ENCODE measurements at regions not wholly inside any gene's neighbourhood (a gene's known extent, or its start where the extent isn't known, plus 50 kb on each side); places are given as distances from the start of the nearest gene placed in this dataset.
A peak's percentile ranks its signal among the peaks of the same experiment; 100 is the strongest.

GRCh38 chr1:114235960-114236359, 82.3 kb upstream of the SYT6 start:
- H3K4me1 ChIP-seq (ENCODE audit: control insufficient read depth in 2 of 2, insufficient read depth in 2 of 2, low read length in 2 of 2): peaks cover 8 to 22% of the 10 kb centered on the region in 2 donors
- H3K27ac ChIP-seq (ENCODE audit: low read depth in 2 of 2, low read length in 2 of 2): peak overlapping the region in 1 of 2 donors; percentile 26
- H3K9ac ChIP-seq (ENCODE audit: low read depth in 1 of 2, low read length in 2 of 2): no peak overlapping the region
- H3K9me3 ChIP-seq (ENCODE audit: control insufficient read depth in 2 of 2, low read length in 2 of 2): no peaks in the 10 kb centered on the region
- H3K36me3 ChIP-seq (ENCODE audit: control insufficient read depth in 2 of 2, insufficient read depth in 2 of 2, low read length in 2 of 2): no peaks in the 10 kb centered on the region
- H3K27me3 ChIP-seq (ENCODE audit: control insufficient read depth in 2 of 2, insufficient read depth in 2 of 2, low read length in 2 of 2): no peaks in the 10 kb centered on the region
- H3K4me3 ChIP-seq (ENCODE audit: low read length in 2 of 2): no peak overlapping the region

DNA sequence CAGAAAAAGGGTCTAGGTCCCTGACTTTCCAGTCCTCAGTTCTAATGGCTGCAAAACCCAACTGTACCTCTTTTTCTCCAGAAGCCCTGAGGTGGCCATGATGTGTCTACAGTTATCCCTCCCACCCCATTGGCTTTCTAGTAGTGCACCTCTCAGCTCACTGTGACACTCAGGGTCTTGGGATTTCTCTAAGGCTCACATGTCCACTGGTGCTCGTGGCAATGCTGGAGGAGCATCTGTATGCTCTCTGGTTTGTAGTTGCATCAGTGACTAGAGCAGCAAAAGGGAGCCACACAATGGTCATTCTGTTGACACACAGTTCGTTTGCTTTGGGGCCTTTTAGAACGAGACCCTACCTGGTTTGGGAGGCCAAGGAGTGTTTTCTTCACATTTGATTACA, 81.6 kb upstream of the SYT6 start:
- Histone ChIP-seq H3K27ac (ENCODE audit: low read depth in 2 of 2, low read length in 2 of 2) (peak overlapping the region in 1 of 2 donors; percentile 26), H3K4me1 (ENCODE audit: control insufficient read depth in 2 of 2, insufficient read depth in 2 of 2, low read length in 2 of 2) (peaks cover 8 to 22% of the 10 kb centered on the region in 2 donors), H3K36me3 (ENCODE audit: control insufficient read depth in 2 of 2, insufficient read depth in 2 of 2, low read length in 2 of 2) (no peaks in the 10 kb centered on the region), H3K27me3 (ENCODE audit: control insufficient read depth in 2 of 2, insufficient read depth in 2 of 2, low read length in 2 of 2) (no peaks in the 10 kb centered on the region), H3K9me3 (ENCODE audit: control insufficient read depth in 2 of 2, low read length in 2 of 2) (no peaks in the 10 kb centered on the region), H3K4me3 (ENCODE audit: low read length in 2 of 2) (no peak overlapping the region), H3K9ac (ENCODE audit: low read depth in 1 of 2, low read length in 2 of 2) (no peak overlapping the region)

DNA sequence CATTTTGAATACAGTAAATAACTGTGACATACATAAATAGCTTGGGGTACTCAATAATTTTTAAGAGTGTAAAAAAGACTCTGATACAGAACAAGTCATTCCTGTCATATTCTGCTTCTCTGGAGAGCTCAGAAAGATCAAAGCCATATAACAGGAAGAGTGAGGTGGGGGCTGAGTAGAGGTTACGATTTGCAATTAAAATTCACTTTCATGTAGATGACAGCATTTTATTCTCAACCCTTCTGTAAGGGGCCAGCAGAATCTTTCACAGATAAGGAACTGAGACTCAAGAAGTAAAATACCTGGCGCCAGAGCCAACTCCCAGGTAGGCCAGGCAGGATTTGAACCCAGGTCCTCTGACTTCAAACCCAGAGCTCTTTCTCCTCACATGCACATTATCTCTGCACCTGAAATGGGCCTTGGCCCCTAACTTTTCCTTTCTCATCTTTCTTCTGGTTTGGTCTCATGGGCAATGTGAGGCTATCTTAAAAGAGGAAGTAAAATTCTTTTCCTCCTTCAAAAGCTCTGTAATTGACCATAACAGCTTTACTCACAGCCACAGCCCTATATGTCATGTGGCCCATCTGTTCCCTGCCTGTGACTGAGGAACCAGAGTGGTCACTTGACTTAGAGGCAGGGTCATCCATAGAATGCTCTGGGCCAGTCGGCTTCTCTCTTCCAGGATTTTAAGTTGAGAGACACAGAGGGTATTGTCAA, 80.9 kb upstream of the SYT6 start:
- Histone ChIP-seq H3K27me3 (ENCODE audit: control insufficient read depth in 2 of 2, insufficient read depth in 2 of 2, low read length in 2 of 2) (no peaks in the 10 kb centered on the region), H3K9ac (ENCODE audit: low read depth in 1 of 2, low read length in 2 of 2) (no peak overlapping the region), H3K9me3 (ENCODE audit: control insufficient read depth in 2 of 2, low read length in 2 of 2) (no peaks in the 10 kb centered on the region), H3K36me3 (ENCODE audit: control insufficient read depth in 2 of 2, insufficient read depth in 2 of 2, low read length in 2 of 2) (no peaks in the 10 kb centered on the region), H3K4me1 (ENCODE audit: control insufficient read depth in 2 of 2, insufficient read depth in 2 of 2, low read length in 2 of 2) (peaks cover 8 to 22% of the 10 kb centered on the region in 2 donors), H3K4me3 (ENCODE audit: low read length in 2 of 2) (no peak overlapping the region), H3K27ac (ENCODE audit: low read depth in 2 of 2, low read length in 2 of 2) (no peak overlapping the region)

GRCh38 chr1:114232691-114233090, 79.0 kb upstream of the SYT6 start:
- H3K9ac ChIP-seq (ENCODE audit: low read depth in 1 of 2, low read length in 2 of 2): no peak overlapping the region
- peaks cover 8 to 21% of the 10 kb centered on the region in 2 donors for H3K4me1 ChIP-seq (ENCODE audit: control insufficient read depth in 2 of 2, insufficient read depth in 2 of 2, low read length in 2 of 2)
- no peak overlapping the region for H3K27ac ChIP-seq (ENCODE audit: low read depth in 2 of 2, low read length in 2 of 2)
- no peak overlapping the region for H3K4me3 ChIP-seq (ENCODE audit: low read length in 2 of 2)
- H3K9me3 ChIP-seq (ENCODE audit: control insufficient read depth in 2 of 2, low read length in 2 of 2): no peaks in the 10 kb centered on the region
- no peaks in the 10 kb centered on the region for H3K36me3 ChIP-seq (ENCODE audit: control insufficient read depth in 2 of 2, insufficient read depth in 2 of 2, low read length in 2 of 2)
- H3K27me3 ChIP-seq (ENCODE audit: control insufficient read depth in 2 of 2, insufficient read depth in 2 of 2, low read length in 2 of 2): no peaks in the 10 kb centered on the region

DNA sequence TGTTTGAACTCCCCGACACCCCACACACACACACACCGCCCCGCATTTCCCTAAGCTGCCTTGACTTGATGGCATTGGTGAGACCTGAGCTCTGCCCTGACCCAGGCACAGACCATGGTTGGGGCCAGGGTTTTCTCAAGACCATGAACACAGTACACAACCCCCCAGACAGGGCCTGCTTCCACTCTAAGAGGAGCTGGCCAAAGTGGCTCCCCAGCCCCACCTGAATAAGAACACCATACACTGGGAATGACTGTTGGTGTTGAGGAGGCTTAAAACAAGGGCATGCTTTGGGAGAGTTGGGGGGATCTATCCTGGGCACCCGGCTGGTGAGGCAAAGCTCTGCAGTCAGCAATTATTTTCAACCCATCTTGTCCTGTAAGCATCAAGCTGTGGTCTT, 77.6 kb upstream of the SYT6 start:
- no peaks in the 10 kb centered on the region for H3K27me3 ChIP-seq (ENCODE audit: control insufficient read depth in 2 of 2, insufficient read depth in 2 of 2, low read length in 2 of 2)
- H3K4me1 ChIP-seq (ENCODE audit: control insufficient read depth in 2 of 2, insufficient read depth in 2 of 2, low read length in 2 of 2): peaks cover 8 to 18% of the 10 kb centered on the region in 2 donors

DNA sequence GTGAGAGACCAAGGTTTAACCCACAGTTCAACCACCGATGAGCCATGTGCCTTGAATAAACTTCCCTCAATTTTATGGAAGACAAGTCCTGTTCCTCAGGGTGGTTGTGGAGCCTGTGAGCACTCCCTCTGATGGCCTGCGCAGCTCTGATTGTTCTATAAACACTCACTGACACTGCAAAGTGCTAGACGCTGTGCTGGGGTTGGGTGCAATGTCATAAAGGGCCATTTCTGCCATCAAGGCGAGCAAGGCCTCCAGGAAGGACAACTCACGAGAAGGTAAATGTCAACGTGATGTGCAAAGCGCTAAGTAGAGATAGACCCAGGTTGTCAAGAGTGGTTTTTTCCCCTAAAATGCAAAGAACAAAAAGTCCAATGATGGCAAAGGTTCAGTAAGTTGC, 75.7 kb upstream of the SYT6 start:
- no peak overlapping the region for H3K4me3 ChIP-seq (ENCODE audit: low read length in 2 of 2)
- no peaks in the 10 kb centered on the region for H3K36me3 ChIP-seq (ENCODE audit: control insufficient read depth in 2 of 2, insufficient read depth in 2 of 2, low read length in 2 of 2)
- H3K9me3 ChIP-seq (ENCODE audit: control insufficient read depth in 2 of 2, low read length in 2 of 2): no peaks in the 10 kb centered on the region
- no peaks in the 10 kb centered on the region for H3K27me3 ChIP-seq (ENCODE audit: control insufficient read depth in 2 of 2, insufficient read depth in 2 of 2, low read length in 2 of 2)
- no peak overlapping the region for H3K27ac ChIP-seq (ENCODE audit: low read depth in 2 of 2, low read length in 2 of 2)
- no peak overlapping the region for H3K9ac ChIP-seq (ENCODE audit: low read depth in 1 of 2, low read length in 2 of 2)
- peaks cover 0 to under 1% of the 10 kb centered on the region in 2 donors for H3K4me1 ChIP-seq (ENCODE audit: control insufficient read depth in 2 of 2, insufficient read depth in 2 of 2, low read length in 2 of 2)

More for the DNA sequence above, 77.6 kb upstream of the SYT6 start:
- H3K27ac ChIP-seq (ENCODE audit: low read depth in 2 of 2, low read length in 2 of 2): no peak overlapping the region
- H3K9me3 ChIP-seq (ENCODE audit: control insufficient read depth in 2 of 2, low read length in 2 of 2): no peaks in the 10 kb centered on the region
- H3K4me3 ChIP-seq (ENCODE audit: low read length in 2 of 2): no peak overlapping the region
- no peak overlapping the region for H3K9ac ChIP-seq (ENCODE audit: low read depth in 1 of 2, low read length in 2 of 2)
- no peaks in the 10 kb centered on the region for H3K36me3 ChIP-seq (ENCODE audit: control insufficient read depth in 2 of 2, insufficient read depth in 2 of 2, low read length in 2 of 2)

GRCh38 chr1:114227059-114227458, 73.4 kb upstream of the SYT6 start:
- H3K4me3 ChIP-seq (ENCODE audit: low read length in 2 of 2): no peak overlapping the region
- H3K9ac ChIP-seq (ENCODE audit: low read depth in 1 of 2, low read length in 2 of 2): no peak overlapping the region
- no peak overlapping the region for H3K27ac ChIP-seq (ENCODE audit: low read depth in 2 of 2, low read length in 2 of 2)
- no peaks in the 10 kb centered on the region for H3K4me1 ChIP-seq (ENCODE audit: control insufficient read depth in 2 of 2, insufficient read depth in 2 of 2, low read length in 2 of 2)
- no peaks in the 10 kb centered on the region for H3K27me3 ChIP-seq (ENCODE audit: control insufficient read depth in 2 of 2, insufficient read depth in 2 of 2, low read length in 2 of 2)
- H3K36me3 ChIP-seq (ENCODE audit: control insufficient read depth in 2 of 2, insufficient read depth in 2 of 2, low read length in 2 of 2): no peaks in the 10 kb centered on the region
- H3K9me3 ChIP-seq (ENCODE audit: control insufficient read depth in 2 of 2, low read length in 2 of 2): no peaks in the 10 kb centered on the region

GRCh38 chr1:114224196-114224907, 70.7 kb upstream of the SYT6 start:
- Histone ChIP-seq H3K9ac (ENCODE audit: low read depth in 1 of 2, low read length in 2 of 2) (no peak overlapping the region), H3K4me3 (ENCODE audit: low read length in 2 of 2) (no peak overlapping the region), H3K9me3 (ENCODE audit: control insufficient read depth in 2 of 2, low read length in 2 of 2) (no peaks in the 10 kb centered on the region)

DNA sequence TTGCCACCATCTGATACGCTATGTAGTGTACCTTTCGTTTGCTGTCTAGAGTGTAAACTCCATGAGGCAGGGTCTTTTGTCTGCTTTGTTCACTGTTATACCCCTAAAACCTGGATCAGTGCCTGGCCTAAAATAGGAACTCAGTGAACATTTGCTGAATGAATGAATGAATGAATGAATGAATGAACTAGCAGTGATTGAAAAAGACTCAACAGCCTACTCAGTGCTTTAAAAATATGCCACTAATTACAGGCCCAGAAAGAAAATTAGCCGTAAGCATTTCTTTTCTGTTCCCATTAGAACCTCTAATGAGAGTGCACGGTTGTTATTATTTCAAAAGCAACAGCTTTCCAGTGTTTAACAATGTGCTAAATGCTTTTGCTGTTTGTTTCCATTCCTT, 69.3 kb upstream of the SYT6 start:
- no peaks in the 10 kb centered on the region for H3K4me1 ChIP-seq (ENCODE audit: control insufficient read depth in 2 of 2, insufficient read depth in 2 of 2, low read length in 2 of 2)
- H3K27ac ChIP-seq (ENCODE audit: low read depth in 2 of 2, low read length in 2 of 2): no peak overlapping the region
- no peaks in the 10 kb centered on the region for H3K9me3 ChIP-seq (ENCODE audit: control insufficient read depth in 2 of 2, low read length in 2 of 2)
- H3K4me3 ChIP-seq (ENCODE audit: low read length in 2 of 2): no peak overlapping the region
- H3K27me3 ChIP-seq (ENCODE audit: control insufficient read depth in 2 of 2, insufficient read depth in 2 of 2, low read length in 2 of 2): no peaks in the 10 kb centered on the region
- H3K9ac ChIP-seq (ENCODE audit: low read depth in 1 of 2, low read length in 2 of 2): no peak overlapping the region
- H3K36me3 ChIP-seq (ENCODE audit: control insufficient read depth in 2 of 2, insufficient read depth in 2 of 2, low read length in 2 of 2): no peaks in the 10 kb centered on the region

More at GRCh38 chr1:114224196-114224907, 70.7 kb upstream of the SYT6 start:
- Histone ChIP-seq H3K27ac (ENCODE audit: low read depth in 2 of 2, low read length in 2 of 2) (no peak overlapping the region), H3K36me3 (ENCODE audit: control insufficient read depth in 2 of 2, insufficient read depth in 2 of 2, low read length in 2 of 2) (no peaks in the 10 kb centered on the region), H3K27me3 (ENCODE audit: control insufficient read depth in 2 of 2, insufficient read depth in 2 of 2, low read length in 2 of 2) (no peaks in the 10 kb centered on the region), H3K4me1 (ENCODE audit: control insufficient read depth in 2 of 2, insufficient read depth in 2 of 2, low read length in 2 of 2) (no peaks in the 10 kb centered on the region)

- Histone ChIP-seq H3K4me3 (ENCODE audit: low read length in 2 of 2) (no peak overlapping the region), H3K27me3 (ENCODE audit: control insufficient read depth in 2 of 2, insufficient read depth in 2 of 2, low read length in 2 of 2) (no peaks in the 10 kb centered on the region), H3K9ac (ENCODE audit: low read depth in 1 of 2, low read length in 2 of 2) (no peak overlapping the region), H3K36me3 (ENCODE audit: control insufficient read depth in 2 of 2, insufficient read depth in 2 of 2, low read length in 2 of 2) (no peaks in the 10 kb centered on the region), H3K27ac (ENCODE audit: low read depth in 2 of 2, low read length in 2 of 2) (peak overlapping the region in 1 of 2 donors; percentile 5), H3K9me3 (ENCODE audit: control insufficient read depth in 2 of 2, low read length in 2 of 2) (no peaks in the 10 kb centered on the region), H3K4me1 (ENCODE audit: control insufficient read depth in 2 of 2, insufficient read depth in 2 of 2, low read length in 2 of 2) (no peaks in the 10 kb centered on the region)
Measured at GRCh38 chr1:114219172-114219868, 65.7 kb upstream of the SYT6 start.

All from mucosa of rectum (tissue), 2 donors.